D721Med (cell line): ENCODE measurements at regions not wholly inside any gene's neighbourhood (a gene's known extent, or its start where the extent isn't known, plus 50 kb on each side); places are given as distances from the start of the nearest gene placed in this dataset.
"Not testable (repeated sequence)": the region's sequence is repeated elsewhere in the genome, so short reads cannot be mapped to it uniquely, and the experiment has no call there.

Experiments used
- DNase-seq: peaks from one replicate; pipeline ENCODE4 v3.0.0; 2011; ENCODE audit warnings: low spot score; ENCODE audit not compliant: insufficient read length
- FAIRE-seq: peaks from 2 replicates; lab custom pipeline; 2011; peaks lifted over from hg19 to GRCh38; lab: Jason Lieb, UNC
- CTCF ChIP-seq: IDR thresholded peaks from 2 replicates; pipeline ENCODE4 v1.5.1; 2012; ENCODE audit warnings: mild to moderate bottlenecking, control low read depth; ENCODE audit not compliant: insufficient read depth; ENCODE audit errors: missing control alignments

GRCh38 chr4:189850239-189850856, 90.3 kb upstream of the FRG1 start:
- FAIRE-seq = no peak
- TF ChIP-seq CTCF = no peak
- no peak for DNase-seq

GRCh38 chr4:189858435-189858834, 82.2 kb upstream of the FRG1 start:
- DNase-seq (no peak), FAIRE-seq (no peak)
- no peak for TF ChIP-seq CTCF

GRCh38 chr4:189861101-189861500, 79.6 kb upstream of the FRG1 start:
- no peak for FAIRE-seq
- DNase-seq = no peak

GRCh38 chr4:189869236-189869635, 71.4 kb upstream of the FRG1 start:
- DNase-seq (no peak), FAIRE-seq (no peak)
- no peak for TF ChIP-seq CTCF

More at GRCh38 chr4:189861101-189861500, 79.6 kb upstream of the FRG1 start:
- no peak for TF ChIP-seq CTCF

GRCh38 chr4:189870511-189871234, 70.0 kb upstream of the FRG1 start:
- TF ChIP-seq CTCF = no peak
- no peak for DNase-seq
- FAIRE-seq = no peak

GRCh38 chr4:189874591-189874990, 66.1 kb upstream of the FRG1 start:
- FAIRE-seq = no peak
- no peak for TF ChIP-seq CTCF
- no peak for DNase-seq

- not testable (repeated sequence) for DNase-seq
- FAIRE-seq = peak; percentile 46
Observed at GRCh38 chr4:189881190-189881589, 59.5 kb upstream of the FRG1 start.

GRCh38 chr4:189888407-189888806, 52.3 kb upstream of the FRG1 start:
- FAIRE-seq, DNase-seq: not testable (repeated sequence)
